GM12878 (cell line): ENCODE measurements at regions not wholly inside any gene's neighbourhood (a gene's known extent, or its start where the extent isn't known, plus 50 kb on each side); places are given as distances from the start of the nearest gene placed in this dataset.

Experiments
- ATAC-seq: fragments of 200-7000 bp; cut with Tn5 transposase; 3 replicates; pipeline ENCODE4 v1.9.1; 2020; ENCODE audit warnings: mild to moderate bottlenecking, moderate library complexity
- BruUV-seq: library from RNA; stranded (reverse); fragments of 400-500 nt; replicated peaks from 2 replicates; lab custom pipeline; 2021; lab: Mats Ljungman, UMichigan
- CTCF ChIA-PET: fragments of 300-600 bp; sonication (Branson Sonifier 250); formaldehyde crosslinking; extraction: SDS; loops from one replicate; lab custom pipeline; 2021; ENCODE audit warnings: inconsistent platforms; lab: Yijun Ruan, JAX
- POLR2A ChIA-PET: fragments of 350-600 bp; formaldehyde crosslinking; extraction: SDS; loops from one replicate; lab custom pipeline; 2021; ENCODE audit warnings: inconsistent platforms; lab: Charles Lee
- RAD21 ChIA-PET: fragments of 300-600 bp; sonication (Branson Sonifier 250); formaldehyde crosslinking; loops from one replicate; lab custom pipeline; 2023; ENCODE audit warnings: antibody characterized with exemption; ENCODE audit not compliant: unreplicated experiment; lab: Charles Lee
- SMC1A ChIA-PET: fragments of 300-600 bp; sonication (Branson Sonifier 250); formaldehyde crosslinking; loops from one replicate; lab custom pipeline; 2023; ENCODE audit not compliant: unreplicated experiment, uncharacterized antibody; lab: Charles Lee
- DNase-seq: peaks from one replicate; pipeline ENCODE4 v3.0.0-alpha.2; 2011; ENCODE audit warnings: low read depth, low spot score
- FAIRE-seq: peaks from 3 replicates; lab custom pipeline; 2011; peaks lifted over from hg19 to GRCh38; lab: Jason Lieb, UNC
- H2AFZ ChIP-seq: 2 replicates; pipeline ENCODE4 v1.6.0; 2011; ENCODE audit warnings: low read depth, low read length, control low read depth; ENCODE audit not compliant: control insufficient read depth
- H3K27ac ChIP-seq: 2 replicates; pipeline ENCODE4 v1.5.1; 2011; ENCODE audit warnings: control low read depth; ENCODE audit not compliant: control insufficient read depth, insufficient read depth
- H3K27me3 ChIP-seq, 2 experiments: replicated peaks in 1 of 2; 2 replicates each; pipeline versions ENCODE4 v1.6.0 to v1.6.1; 2011; ENCODE audit warnings: low read length in 1 of 2; ENCODE audit not compliant: control insufficient read depth in 2 of 2, insufficient read depth in 2 of 2
- H3K36me3 ChIP-seq, 2 experiments: 2 replicates each; pipeline ENCODE4 v1.5.1; 2011; ENCODE audit warnings: low read length in 1 of 2; ENCODE audit not compliant: control insufficient read depth in 2 of 2, insufficient read depth in 2 of 2
- H3K4me1 ChIP-seq: 2 replicates; pipeline ENCODE4 v1.6.1; 2011; ENCODE audit warnings: mild to moderate bottlenecking, low read length, moderate library complexity, mixed read lengths; ENCODE audit not compliant: control insufficient read depth, insufficient read depth
- H3K4me2 ChIP-seq: 2 replicates; pipeline ENCODE4 v1.6.0; 2011; ENCODE audit warnings: control low read depth; ENCODE audit not compliant: control insufficient read depth, insufficient read depth
- H3K4me3 ChIP-seq: fragments of 200-600 bp; sonication (generic); 2 replicates; pipeline ENCODE4 v1.5.1; 2016
- H3K79me2 ChIP-seq: 2 replicates; pipeline ENCODE4 v1.6.0; 2011; ENCODE audit warnings: low read length; ENCODE audit not compliant: control insufficient read depth, insufficient read depth
- H3K9ac ChIP-seq: 2 replicates; pipeline ENCODE4 v1.8.0; 2011; ENCODE audit warnings: low read length, control low read depth, mixed read lengths; ENCODE audit not compliant: control insufficient read depth, insufficient read depth
- H3K9me3 ChIP-seq: replicated peaks from 3 replicates; pipeline ENCODE4 v1.5.1; 2011; ENCODE audit warnings: mild to moderate bottlenecking, low read length; ENCODE audit not compliant: control insufficient read depth, insufficient read depth
- H4K20me1 ChIP-seq: 2 replicates; pipeline ENCODE4 v1.6.0; 2011; ENCODE audit not compliant: control insufficient read depth, insufficient read depth
- ATF7 ChIP-seq: fragments of 450-650 bp; IDR thresholded peaks from 2 replicates; pipeline ENCODE4 v1.6.1; 2016; ENCODE audit warnings: low read depth, mild to moderate bottlenecking
- FOXM1 ChIP-seq: IDR thresholded peaks from 2 replicates; pipeline ENCODE4 v1.6.1; 2012; ENCODE audit warnings: low read depth, mild to moderate bottlenecking, inconsistent platforms, low read length, moderate library complexity
- JUND ChIP-seq: IDR thresholded peaks from 2 replicates; pipeline ENCODE4 v1.6.1; 2012; ENCODE audit warnings: low read depth, mild to moderate bottlenecking, low read length, improper control_type of control experiment, moderate library complexity
- KLF5 ChIP-seq: fragments of 450-650 bp; IDR thresholded peaks from 2 replicates; pipeline ENCODE4 v1.6.1; 2014; ENCODE audit warnings: mild to moderate bottlenecking; ENCODE audit not compliant: partially characterized antibody
- MYC ChIP-seq: IDR thresholded peaks from 2 replicates; pipeline ENCODE4 v1.6.1; 2011; ENCODE audit warnings: mild to moderate bottlenecking, low read length, moderate library complexity, inconsistent platforms; ENCODE audit not compliant: insufficient read depth, insufficient replicate concordance, insufficient read length, severe bottlenecking
- NBN ChIP-seq: fragments of 450-650 bp; IDR thresholded peaks from 2 replicates; pipeline ENCODE4 v1.6.1; 2016
- NR2C2 ChIP-seq: IDR thresholded peaks from 2 replicates; pipeline ENCODE4 v1.6.1; 2011; ENCODE audit warnings: borderline replicate concordance, low read depth; ENCODE audit not compliant: control insufficient read depth, insufficient read length
- PAX5 ChIP-seq: IDR thresholded peaks from 2 replicates; pipeline ENCODE4 v1.6.1; 2011; ENCODE audit warnings: low read depth, low read length, borderline replicate concordance
- RBBP5 ChIP-seq: fragments of 200-600 bp; sonication (generic); conservative IDR thresholded peaks from 2 replicates; pipeline ENCODE4 v1.6.1; 2016
- SP1 ChIP-seq: IDR thresholded peaks from one replicate; pipeline ENCODE4 v1.6.1; 2011; ENCODE audit warnings: low read depth, low read length
- ZBTB40 ChIP-seq: fragments of 450-650 bp; IDR thresholded peaks from 2 replicates; pipeline ENCODE4 v1.6.1; 2016; ENCODE audit warnings: mild to moderate bottlenecking, moderate library complexity, borderline replicate concordance
- ZNF207 ChIP-seq: fragments of 450-650 bp; IDR thresholded peaks from 2 replicates; pipeline ENCODE4 v1.6.1; 2014; ENCODE audit warnings: antibody characterized with exemption, mild to moderate bottlenecking, borderline replicate concordance
- WGBS: methylation state at CpG from one replicate; pipeline ENCODE4 v1.1.6; 2016; ENCODE audit warnings: low lambda C conversion rate; ENCODE audit not compliant: insufficient replicate concordance, insufficient coverage; ENCODE audit errors: missing lambda C conversion rate; 5-methylcytosine and 5-hydroxymethylcytosine counted together
- in situ Hi-C: fragments of 300-500 bp; cut with MboI; formaldehyde crosslinking; loops from 9 replicates; pipeline ENCODE4 v1.14.3; 2018; ENCODE audit warnings: mixed read lengths
- intact Hi-C: fragments of 100-400 bp; cut with micrococcal nuclease; formaldehyde crosslinking; loops from one replicate; pipeline ENCODE4 v1.14.2; 2022; ENCODE audit not compliant: unreplicated experiment
- TF ChIP-seq, protein P1 (sequence below): fragments of 450-650 bp; IDR thresholded peaks from 2 replicates; pipeline ENCODE4 v1.6.1; 2017; ENCODE audit warnings: mild to moderate bottlenecking, moderate library complexity

GRCh38 chr16:6645768-6646568 is 686.7 kb upstream of the RBFOX1 start:
- Histone ChIP-seq H3K4me1 (no peaks in the 10 kb centered on the region), H3K4me3 (no peak overlapping the region), H3K27me3 (no peaks in the 10 kb centered on the region), H3K36me3 (no peaks in the 10 kb centered on the region), H2AFZ (no peak overlapping the region), H3K27ac (no peak overlapping the region), H3K9me3 (no peaks in the 10 kb centered on the region), H3K9ac (no peak overlapping the region), H3K79me2 (no peaks in the 10 kb centered on the region), H3K4me2 (no peak overlapping the region), H4K20me1 (no peaks in the 10 kb centered on the region)
- WGBS, result 49% methylated on average over 25 of the region's 25 CpGs
- FAIRE-seq (no peak), DNase-seq (no peak), ATAC-seq (no peak)
- no TSS peak for BruUV-seq
- ChIA-PET CTCF (interaction anchor here (1.0 to 1.5 kb wide), 3 partner anchors 36 to 630 kb away, joined by 3 to 4 read pairs (median 3); no protein-coding TSS in a partner anchor), POLR2A (no interaction called here), RAD21 (no interaction called here), SMC1A (interaction anchor here (0.6 kb wide), 1 partner anchor 1751 kb away, joined by 3 read pairs; no protein-coding TSS in a partner anchor)
- intact Hi-C loops (loop anchor here (10.0 kb wide), 1 partner anchor 631 kb away; no protein-coding TSS in a partner anchor), in situ Hi-C loops (no loop called here)
- TF ChIP-seq JUND (no peak), KLF5 (no peak), RBBP5 (no peak), PAX5 (no peak), SP1 (no peak), ZNF207 (no peak), NBN (no peak), MYC (no peak), ZBTB40 (no peak), ATF7 (no peak), FOXM1 (no peak), NR2C2 (no peak)
- TF ChIP-seq, protein P1, sequence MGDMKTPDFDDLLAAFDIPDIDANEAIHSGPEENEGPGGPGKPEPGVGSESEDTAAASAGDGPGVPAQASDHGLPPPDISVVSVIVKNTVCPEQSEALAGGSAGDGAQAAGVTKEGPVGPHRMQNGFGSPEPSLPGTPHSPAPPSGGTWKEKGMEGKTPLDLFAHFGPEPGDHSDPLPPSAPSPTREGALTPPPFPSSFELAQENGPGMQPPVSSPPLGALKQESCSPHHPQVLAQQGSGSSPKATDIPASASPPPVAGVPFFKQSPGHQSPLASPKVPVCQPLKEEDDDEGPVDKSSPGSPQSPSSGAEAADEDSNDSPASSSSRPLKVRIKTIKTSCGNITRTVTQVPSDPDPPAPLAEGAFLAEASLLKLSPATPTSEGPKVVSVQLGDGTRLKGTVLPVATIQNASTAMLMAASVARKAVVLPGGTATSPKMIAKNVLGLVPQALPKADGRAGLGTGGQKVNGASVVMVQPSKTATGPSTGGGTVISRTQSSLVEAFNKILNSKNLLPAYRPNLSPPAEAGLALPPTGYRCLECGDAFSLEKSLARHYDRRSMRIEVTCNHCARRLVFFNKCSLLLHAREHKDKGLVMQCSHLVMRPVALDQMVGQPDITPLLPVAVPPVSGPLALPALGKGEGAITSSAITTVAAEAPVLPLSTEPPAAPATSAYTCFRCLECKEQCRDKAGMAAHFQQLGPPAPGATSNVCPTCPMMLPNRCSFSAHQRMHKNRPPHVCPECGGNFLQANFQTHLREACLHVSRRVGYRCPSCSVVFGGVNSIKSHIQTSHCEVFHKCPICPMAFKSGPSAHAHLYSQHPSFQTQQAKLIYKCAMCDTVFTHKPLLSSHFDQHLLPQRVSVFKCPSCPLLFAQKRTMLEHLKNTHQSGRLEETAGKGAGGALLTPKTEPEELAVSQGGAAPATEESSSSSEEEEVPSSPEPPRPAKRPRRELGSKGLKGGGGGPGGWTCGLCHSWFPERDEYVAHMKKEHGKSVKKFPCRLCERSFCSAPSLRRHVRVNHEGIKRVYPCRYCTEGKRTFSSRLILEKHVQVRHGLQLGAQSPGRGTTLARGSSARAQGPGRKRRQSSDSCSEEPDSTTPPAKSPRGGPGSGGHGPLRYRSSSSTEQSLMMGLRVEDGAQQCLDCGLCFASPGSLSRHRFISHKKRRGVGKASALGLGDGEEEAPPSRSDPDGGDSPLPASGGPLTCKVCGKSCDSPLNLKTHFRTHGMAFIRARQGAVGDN, result no peak
